ENCODE measurements at regions not wholly inside any gene's neighbourhood (a gene's known extent, or its start where the extent isn't known, plus 50 kb on each side); places are given as distances from the start of the nearest gene placed in this dataset.

DNA sequence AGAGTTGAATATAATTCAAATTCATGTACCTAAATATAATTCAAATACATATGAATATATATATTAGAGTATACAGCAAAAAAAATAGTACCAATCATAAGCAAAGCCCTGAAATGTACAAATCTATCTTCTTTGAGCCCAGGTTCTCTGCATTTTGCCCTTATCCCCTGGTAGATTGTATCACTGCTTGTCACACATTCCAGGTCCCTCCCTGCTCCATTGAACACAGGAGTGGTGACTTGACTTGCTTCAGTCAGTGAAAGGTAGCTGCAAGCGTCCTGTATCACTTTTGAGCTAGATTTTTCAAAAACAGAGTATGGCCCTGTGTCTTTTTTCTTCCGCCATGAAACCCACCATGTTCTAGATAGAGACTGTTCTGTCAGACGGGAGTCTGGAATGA is 369.4 kb downstream of the LIG4 start:
- peaks cover 0 to 3% (median 0%) of the 10 kb centered on the region in 3 donors for H3K9me3 ChIP-seq
- 72 to 74% methylated on average over 3 of the region's 3 CpGs for WGBS, 2 donors
- no peaks in the 10 kb centered on the region for H3K4me1 ChIP-seq
- H3K4me3 ChIP-seq = no peak overlapping the region
- H3K27ac ChIP-seq = no peak overlapping the region
- no peak for DNase-seq
- intact Hi-C loops (cut with DNase I) = no loop called here
- no peaks in the 10 kb centered on the region for H3K36me3 ChIP-seq
- TF ChIP-seq CTCF (IDR thresholded peaks at IDR 0.05) = no peak
- TF ChIP-seq POLR2A (IDR thresholded peaks at IDR 0.05) = no peak
- no peaks in the 10 kb centered on the region for H3K27me3 ChIP-seq

GRCh38 chr13:107843681-107844080 is 371.7 kb downstream of the LIG4 start:
- WGBS, 2 donors = 48 to 50% methylated on average over 3 of the region's 3 CpGs
- TF ChIP-seq POLR2A (IDR thresholded peaks at IDR 0.05) (no peak), CTCF (IDR thresholded peaks at IDR 0.05) (no peak)
- DNase-seq = no peak
- no peak overlapping the region for H3K27ac ChIP-seq
- no peaks in the 10 kb centered on the region for H3K4me1 ChIP-seq
- peaks cover 0 to 5% (median 0%) of the 10 kb centered on the region in 3 donors for H3K9me3 ChIP-seq
- intact Hi-C loops (cut with DNase I) = no loop called here
- H3K36me3 ChIP-seq = no peaks in the 10 kb centered on the region
- H3K4me3 ChIP-seq = no peak overlapping the region
- H3K27me3 ChIP-seq = no peaks in the 10 kb centered on the region

GRCh38 chr13:107843281-107843680 is 372.1 kb downstream of the LIG4 start:
- intact Hi-C loops (cut with DNase I) = no loop called here
- peaks cover 0 to 9% (median 0%) of the 10 kb centered on the region in 3 donors for H3K9me3 ChIP-seq
- no peak overlapping the region for H3K4me3 ChIP-seq
- DNase-seq = no peak
- no peak overlapping the region for H3K27ac ChIP-seq
- 49 to 68% methylated on average over 4 of the region's 4 CpGs for WGBS, 2 donors
- no peaks in the 10 kb centered on the region for H3K36me3 ChIP-seq
- H3K27me3 ChIP-seq = no peaks in the 10 kb centered on the region
- TF ChIP-seq CTCF (IDR thresholded peaks at IDR 0.05) (no peak), POLR2A (IDR thresholded peaks at IDR 0.05) (no peak)
- H3K4me1 ChIP-seq = no peaks in the 10 kb centered on the region

GRCh38 chr13:107842562-107843180 is 372.7 kb downstream of the LIG4 start:
- intact Hi-C loops (cut with DNase I) = no loop called here
- TF ChIP-seq CTCF (IDR thresholded peaks at IDR 0.05) = no peak
- no peak for TF ChIP-seq POLR2A (IDR thresholded peaks at IDR 0.05)
- H3K9me3 ChIP-seq = peaks cover 0 to 10% (median 0%) of the 10 kb centered on the region in 3 donors
- no peak overlapping the region for H3K4me3 ChIP-seq
- no peak overlapping the region for H3K27ac ChIP-seq
- no peaks in the 10 kb centered on the region for H3K4me1 ChIP-seq
- no peaks in the 10 kb centered on the region for H3K36me3 ChIP-seq
- no peaks in the 10 kb centered on the region for H3K27me3 ChIP-seq
- 28% methylated on average over 3 of the region's 3 CpGs for WGBS, 2 donors
- no peak for DNase-seq

GRCh38 chr13:107838588-107839161 is 376.7 kb downstream of the LIG4 start:
- TF ChIP-seq POLR2A (IDR thresholded peaks at IDR 0.05) = no peak
- no peak for TF ChIP-seq CTCF (IDR thresholded peaks at IDR 0.05)
- no peak overlapping the region for H3K27ac ChIP-seq
- H3K9me3 ChIP-seq = peaks cover 0 to 10% (median 0%) of the 10 kb centered on the region in 3 donors
- intact Hi-C loops (cut with DNase I) = no loop called here
- H3K4me3 ChIP-seq = no peak overlapping the region
- DNase-seq = no peak
- no peaks in the 10 kb centered on the region for H3K36me3 ChIP-seq
- H3K27me3 ChIP-seq = no peaks in the 10 kb centered on the region
- no peaks in the 10 kb centered on the region for H3K4me1 ChIP-seq
- WGBS, 2 donors = 25 to 43% methylated on average over 3 of the region's 3 CpGs
